ENCODE measurements at regions not wholly inside any gene's neighbourhood (a gene's known extent, or its start where the extent isn't known, plus 50 kb on each side); places are given as distances from the start of the nearest gene placed in this dataset.

- no peak for DNase-seq
Observed at GRCh38 chr18:45169610-45170009, 445.7 kb upstream of the SLC14A2 start.

- DNase-seq: no peak
Observed at GRCh38 chr18:45171679-45172191, 443.5 kb upstream of the SLC14A2 start.

DNA sequence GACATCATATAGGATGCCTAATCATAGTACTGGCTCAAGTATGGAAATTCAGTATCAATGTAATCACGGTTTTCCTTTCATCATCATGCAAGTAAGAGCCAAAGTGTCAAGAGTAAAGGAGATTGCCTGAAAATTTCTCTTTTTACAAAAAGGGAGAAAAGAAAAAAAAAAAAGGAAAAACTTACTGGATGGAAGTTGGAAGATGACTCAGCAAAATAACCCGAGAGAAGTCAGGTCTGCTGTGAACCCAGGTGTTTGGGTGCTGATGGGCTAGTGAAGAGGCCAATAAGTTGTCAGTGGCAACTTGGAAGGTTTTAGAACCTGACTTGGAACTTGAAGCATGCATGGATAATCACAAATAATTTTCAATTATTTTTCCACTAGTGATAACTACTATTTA is 441.9 kb upstream of the SLC14A2 start:
- no peak for DNase-seq

DNA sequence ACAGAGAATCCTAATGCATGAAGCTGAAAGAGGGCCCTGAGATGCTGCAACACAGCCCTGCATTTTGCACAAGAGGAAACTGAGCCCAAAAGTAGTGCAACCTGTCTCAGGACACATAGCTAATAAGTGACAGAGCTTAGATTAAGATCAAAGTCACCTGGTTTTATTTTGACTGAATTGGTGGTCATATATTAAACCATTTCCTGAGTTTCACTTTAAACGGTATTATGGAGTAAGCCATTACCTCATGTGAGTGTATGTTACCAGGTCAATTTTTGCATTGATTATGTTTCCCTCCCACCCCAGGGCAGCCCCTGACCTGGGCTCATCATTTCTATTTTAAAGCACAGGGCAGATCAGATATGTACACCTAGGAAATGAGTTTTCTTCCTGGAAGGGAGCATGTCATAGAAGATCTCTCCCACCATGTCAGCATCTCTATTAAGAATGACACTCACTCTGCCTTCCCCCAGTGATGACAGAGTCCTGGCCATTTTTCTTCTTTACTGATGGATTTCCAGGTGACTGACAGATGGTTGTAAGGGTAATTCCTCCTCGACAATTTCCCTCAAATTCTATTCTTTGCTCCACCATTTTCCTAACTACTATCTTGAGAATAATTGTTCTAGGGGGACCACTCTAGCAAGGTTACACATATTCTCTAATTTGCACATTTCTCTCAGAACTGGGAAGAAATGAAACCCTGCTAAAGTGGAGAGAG is 441.3 kb upstream of the SLC14A2 start:
- DNase-seq: no peak

GRCh38 chr18:45174629-45175136 is 440.6 kb upstream of the SLC14A2 start:
- DNase-seq: no peak

DNA sequence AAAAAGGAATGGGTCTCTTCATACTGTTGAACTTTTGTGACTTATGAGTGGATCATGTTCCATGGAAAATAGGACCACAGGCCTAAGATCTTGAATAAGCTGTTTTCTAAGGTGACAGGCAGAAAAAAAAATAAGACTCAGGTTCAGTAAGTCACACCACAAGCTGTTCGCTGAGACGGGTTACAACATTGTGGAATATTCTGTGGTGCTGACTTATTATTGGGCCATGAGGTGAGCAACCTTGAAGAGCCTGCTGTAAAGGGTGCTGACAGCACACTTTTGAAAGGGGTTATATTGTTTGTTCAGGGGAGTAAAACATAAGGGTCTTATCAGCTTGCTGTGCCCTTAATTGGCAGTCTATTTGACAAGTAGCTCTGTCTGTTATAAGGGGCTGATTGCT is 439.8 kb upstream of the SLC14A2 start:
- DNase-seq: no peak

GRCh38 chr18:45186832-45187231 is 428.4 kb upstream of the SLC14A2 start:
- no peak for DNase-seq

GRCh38 chr18:45191795-45192194 is 423.5 kb upstream of the SLC14A2 start:
- DNase-seq: no peak

GRCh38 chr18:45197526-45197970 is 417.7 kb upstream of the SLC14A2 start:
- no peak for DNase-seq

- no peak for DNase-seq
Observed at GRCh38 chr18:45198526-45198925, 416.8 kb upstream of the SLC14A2 start.

DNA sequence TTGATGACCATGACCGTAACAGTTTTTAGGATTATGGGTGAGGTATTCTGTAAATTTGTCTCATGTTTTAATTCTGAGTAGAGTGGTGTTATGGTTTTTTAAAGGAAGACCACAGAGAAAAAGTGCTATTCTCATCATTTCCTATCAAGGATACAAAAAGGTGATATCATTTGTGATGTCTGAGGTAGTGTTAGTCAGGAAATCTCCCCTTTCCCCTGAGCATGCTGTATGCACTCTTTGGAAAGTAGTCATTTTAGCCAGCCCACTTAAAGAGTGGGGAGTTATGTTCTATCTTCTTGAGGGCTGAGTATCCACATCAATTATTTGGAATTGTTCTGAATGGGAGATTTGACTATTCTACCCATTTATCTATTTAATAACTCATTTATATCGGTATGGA is 414.2 kb upstream of the SLC14A2 start:
- no peak for DNase-seq

DNA sequence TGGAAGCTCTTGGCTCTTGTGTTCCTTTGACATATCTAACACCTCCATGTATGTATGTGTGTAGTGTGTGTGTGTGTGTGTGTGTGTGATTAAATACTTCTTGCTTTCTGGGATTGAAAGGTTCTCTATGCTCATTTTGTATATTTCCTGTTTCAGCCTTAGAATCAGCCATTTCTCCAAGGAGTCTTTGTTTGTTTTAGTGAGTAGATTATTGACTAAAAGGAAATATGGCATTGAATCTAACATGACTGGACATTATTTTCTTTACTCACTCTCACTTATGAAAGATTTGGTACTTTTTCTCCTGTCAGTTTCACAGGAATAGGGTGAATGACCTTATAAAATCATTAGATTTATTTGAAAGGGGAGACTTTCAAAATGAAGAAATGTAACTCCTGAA is 413.8 kb upstream of the SLC14A2 start:
- no peak for DNase-seq

- no peak for DNase-seq
Observed at GRCh38 chr18:45202061-45202460, 413.2 kb upstream of the SLC14A2 start.

DNA sequence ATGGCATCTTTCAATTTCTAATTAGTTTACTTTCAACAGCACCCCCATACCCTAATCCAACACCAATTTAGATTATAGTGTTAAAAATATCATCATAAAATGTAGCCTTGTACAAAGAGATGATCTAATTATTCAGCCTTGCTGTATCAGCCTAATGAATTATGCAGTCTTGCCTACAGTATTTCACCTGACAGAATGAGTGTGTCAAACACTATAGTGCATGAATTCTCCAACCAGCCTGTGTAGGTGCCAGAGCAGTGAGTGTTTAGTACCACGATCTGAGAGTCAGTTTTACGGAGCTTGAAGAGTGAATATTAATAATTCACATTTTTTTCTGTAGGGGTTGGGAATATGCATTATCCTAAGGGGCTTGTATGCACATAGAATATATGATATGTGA is 411.6 kb upstream of the SLC14A2 start:
- DNase-seq: no peak

- no peak for DNase-seq
Observed at GRCh38 chr18:45207328-45207727, 407.9 kb upstream of the SLC14A2 start.

GRCh38 chr18:45208164-45208563 is 407.1 kb upstream of the SLC14A2 start:
- no peak for DNase-seq

DNA sequence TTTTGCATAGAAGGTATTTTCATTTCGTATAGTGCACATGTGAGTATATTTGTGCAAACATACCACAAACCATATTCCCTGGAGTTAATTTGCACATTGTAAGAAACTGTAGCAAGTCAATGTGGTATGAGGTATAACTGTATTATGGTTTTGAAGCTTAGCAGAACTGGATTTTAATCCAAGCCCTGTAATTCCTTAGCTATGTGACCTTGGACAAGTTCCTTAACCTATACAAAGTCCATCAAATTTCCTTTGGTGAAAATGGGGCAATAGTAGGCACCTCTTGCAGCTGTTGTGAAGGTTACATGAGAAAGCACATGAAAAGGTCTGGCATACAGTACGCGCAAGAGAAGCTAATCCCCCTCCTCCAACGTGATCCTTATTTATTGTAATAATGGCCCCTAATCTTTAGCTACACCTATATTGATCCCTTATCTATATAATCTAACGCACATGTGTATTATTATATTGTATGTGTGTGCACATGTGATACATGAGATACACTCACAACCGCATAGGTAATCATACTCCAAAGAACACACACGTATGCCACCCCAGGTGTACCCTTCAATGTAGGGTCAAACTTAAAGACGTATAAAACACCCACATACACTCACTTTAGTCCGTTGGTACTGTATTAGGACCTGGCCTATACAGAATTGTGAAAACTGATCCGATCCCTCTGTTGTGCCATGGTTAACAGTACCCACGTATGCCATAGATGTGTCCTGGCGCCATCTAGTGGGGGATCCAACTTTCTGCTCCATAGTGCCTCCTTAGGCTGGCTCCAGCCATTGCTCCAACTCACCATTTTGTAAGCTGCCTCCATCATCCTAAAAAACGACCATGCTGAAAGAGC is 402.9 kb upstream of the SLC14A2 start:
- peak; percentile 74 for DNase-seq

- DNase-seq: no peak
Observed at GRCh38 chr18:45213040-45213333, 402.3 kb upstream of the SLC14A2 start.

DNA sequence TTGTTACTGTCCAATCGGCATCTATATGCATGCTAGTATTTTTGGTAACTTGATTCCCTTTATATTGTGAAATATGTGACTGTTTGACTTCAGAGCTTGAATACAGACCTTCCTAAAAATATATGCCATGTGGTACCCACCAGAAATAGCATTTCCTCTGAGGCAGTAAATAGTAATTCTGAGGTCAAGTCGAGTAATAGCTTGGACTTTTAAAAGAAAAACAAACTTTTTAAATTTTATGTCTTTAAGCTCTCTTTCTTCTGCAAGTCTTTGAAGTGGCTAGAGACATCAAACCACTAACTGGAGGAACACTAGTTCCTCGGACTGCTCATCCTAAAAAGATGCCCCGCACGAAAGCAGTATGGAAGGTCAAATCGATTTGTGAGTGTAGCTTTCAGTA is 396.8 kb upstream of the SLC14A2 start:
- DNase-seq: no peak

- DNase-seq: no peak
Observed at GRCh38 chr18:45221363-45221762, 393.9 kb upstream of the SLC14A2 start.

DNA sequence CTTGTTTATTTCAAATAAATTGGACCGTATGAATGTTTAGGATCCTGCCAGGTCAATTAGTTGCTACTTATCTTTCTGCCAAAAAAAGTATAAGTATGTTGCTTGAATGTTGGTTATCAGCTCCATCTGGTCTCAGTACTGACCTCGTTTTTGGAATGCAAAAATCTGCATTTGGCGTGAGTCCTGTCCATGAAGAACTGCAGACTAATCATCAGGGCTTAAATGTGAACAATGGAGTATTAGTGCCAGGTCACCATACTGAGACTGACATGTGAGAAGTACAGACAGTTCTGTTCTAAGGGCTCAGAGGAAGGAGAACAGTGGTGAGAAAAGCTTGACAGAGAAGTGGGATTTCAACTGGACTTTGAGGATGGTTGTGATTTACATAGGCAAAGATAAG is 393.1 kb upstream of the SLC14A2 start:
- DNase-seq: no peak

DNA sequence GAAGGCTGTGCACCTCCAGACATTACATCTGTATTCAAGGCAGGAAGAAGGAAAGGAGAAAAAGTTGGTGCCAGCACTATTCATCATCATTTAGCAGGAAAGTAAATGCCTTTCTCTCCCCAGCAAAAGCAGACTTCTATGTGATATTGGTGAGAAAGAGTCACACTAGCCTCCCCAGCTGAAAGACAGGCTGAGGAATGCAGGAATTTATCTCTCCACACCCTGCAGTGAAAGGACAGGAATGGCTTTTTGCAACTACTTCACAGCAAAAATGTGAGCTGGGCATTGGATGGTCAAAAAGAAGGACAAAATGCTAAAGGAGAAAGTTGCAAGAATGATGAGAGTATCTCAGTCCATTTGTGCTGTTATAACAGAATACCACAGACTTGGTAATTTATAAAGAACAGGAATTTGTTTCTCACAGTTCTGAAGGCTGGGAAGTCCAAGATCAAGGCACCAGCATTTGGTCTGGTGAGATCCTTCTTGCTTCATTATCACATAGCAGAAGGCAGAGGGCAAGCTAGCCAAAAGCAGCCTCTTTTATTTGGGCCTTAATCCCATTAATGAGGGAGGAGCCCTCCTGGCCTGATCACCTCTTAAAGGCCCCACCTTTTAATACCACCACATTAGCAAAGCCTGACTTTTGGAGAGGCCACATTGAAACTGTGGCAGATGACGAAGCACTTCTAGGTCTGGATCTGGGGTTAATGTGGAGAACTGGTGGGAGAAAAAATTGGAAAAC is 388.1 kb upstream of the SLC14A2 start:
- no peak for DNase-seq

DNA sequence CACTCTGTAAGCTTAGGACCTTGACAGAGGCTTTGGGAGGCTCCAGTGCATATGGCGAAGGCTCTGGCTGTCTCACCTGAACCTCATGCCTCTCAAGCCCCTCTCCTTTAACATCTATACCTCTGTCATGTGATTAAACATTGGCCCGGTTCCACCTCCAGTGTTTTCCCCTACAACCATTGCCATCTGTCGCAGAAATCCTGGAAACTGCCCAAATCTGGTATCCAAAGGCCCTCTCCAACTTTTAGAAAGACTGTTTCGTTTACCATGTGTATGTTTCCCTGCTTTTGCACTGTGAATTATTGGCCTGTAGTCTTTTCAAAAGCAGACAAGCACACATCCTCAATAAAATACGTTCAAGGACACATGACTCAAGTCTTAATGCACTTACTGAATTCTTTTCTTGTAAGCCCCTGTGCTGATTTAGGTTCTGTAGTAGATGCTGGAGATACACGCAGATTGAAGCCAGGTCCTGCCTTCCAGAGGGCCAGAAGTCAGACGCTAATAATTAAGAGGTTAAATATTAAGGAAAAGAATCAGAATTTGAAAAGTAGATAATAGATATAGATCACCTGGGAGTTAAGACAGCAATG is 386.4 kb upstream of the SLC14A2 start:
- DNase-seq: no peak
